WTC11 (cell line): ENCODE measurements at regions not wholly inside any gene's neighbourhood (a gene's known extent, or its start where the extent isn't known, plus 50 kb on each side); places are given as distances from the start of the nearest gene placed in this dataset.

Source experiments
- ATAC-seq: fragments of 200-7000 bp; cut with Tn5 transposase; 2 replicates; pipeline ENCODE4 v1.10.0; 2021; ENCODE audit warnings: mild to moderate bottlenecking, moderate library complexity
- CTCF ChIA-PET: fragments of 300-600 bp; sonication (Branson Sonifier 250); formaldehyde crosslinking; loops from one replicate; lab custom pipeline; 2021; ENCODE audit warnings: antibody characterized with exemption; lab: Charles Lee
- POLR2A ChIA-PET: fragments of 350-600 bp; sonication (Branson Sonifier 250); formaldehyde crosslinking; loops from one replicate; lab custom pipeline; 2021; ENCODE audit warnings: antibody characterized with exemption; lab: Charles Lee
- DNase-seq: peaks from one replicate; pipeline ENCODE4 v3.0.0; 2021; ENCODE audit warnings: low spot score
- H3K27ac Mint-ChIP-seq: 2 replicates; pipeline ENCODE4 v1.8.0; 2021; ENCODE audit warnings: mixed read lengths
- H3K27me3 Mint-ChIP-seq: 2 replicates; pipeline ENCODE4 v1.8.0; 2021; ENCODE audit warnings: low read depth, mild to moderate bottlenecking, moderate library complexity, mixed read lengths
- H3K36me3 Mint-ChIP-seq: 2 replicates; pipeline ENCODE4 v1.8.0; 2021; ENCODE audit warnings: mixed read lengths
- H3K4me1 Mint-ChIP-seq: 2 replicates; pipeline ENCODE4 v1.8.0; 2022; ENCODE audit warnings: mixed read lengths
- H3K4me3 Mint-ChIP-seq: 2 replicates; pipeline ENCODE4 v1.8.0; 2021; ENCODE audit warnings: mild to moderate bottlenecking, moderate library complexity, mixed read lengths
- H3K9me3 Mint-ChIP-seq: 2 replicates; pipeline ENCODE4 v1.8.0; 2021; ENCODE audit warnings: mixed read lengths
- CBFB ChIP-seq: sonication (generic); formaldehyde crosslinking; IDR thresholded peaks from 2 replicates; pipeline ENCODE4 v1.8.1; 2022; ENCODE audit warnings: mild to moderate bottlenecking, low read depth, missing genetic modification reagents
- CTCF ChIP-seq: fragments of 200-600 bp; IDR thresholded peaks from 2 replicates; pipeline ENCODE4 v1.8.0; 2022; ENCODE audit warnings: antibody characterized with exemption
- E2F5 ChIP-seq: sonication (generic); formaldehyde crosslinking; IDR thresholded peaks from 2 replicates; pipeline ENCODE4 v1.8.1; 2022; ENCODE audit warnings: mild to moderate bottlenecking, moderate library complexity, missing genetic modification reagents
- FOXP1 ChIP-seq: sonication (generic); formaldehyde crosslinking; IDR thresholded peaks from 2 replicates; pipeline ENCODE4 v1.8.0; 2022; ENCODE audit warnings: missing genetic modification reagents, mild to moderate bottlenecking, moderate library complexity, borderline replicate concordance
- GABPB1 ChIP-seq: sonication (generic); formaldehyde crosslinking; IDR thresholded peaks from 2 replicates; pipeline ENCODE4 v1.8.1; 2023; ENCODE audit warnings: mild to moderate bottlenecking, missing genetic modification reagents
- JAZF1 ChIP-seq: fragments of 250-450 bp; sonication (Bioruptor Pico); IDR thresholded peaks from 2 replicates; pipeline ENCODE4 v1.9.0; 2021; ENCODE audit warnings: moderate library complexity, mild to moderate bottlenecking, inconsistent platforms
- KAT7 ChIP-seq: sonication (generic); formaldehyde crosslinking; IDR thresholded peaks from 2 replicates; pipeline ENCODE4 v1.8.1; 2023; ENCODE audit warnings: missing genetic modification reagents, mild to moderate bottlenecking, borderline replicate concordance
- NR2C2 ChIP-seq: sonication (generic); formaldehyde crosslinking; IDR thresholded peaks from 2 replicates; pipeline ENCODE4 v1.8.0; 2022; ENCODE audit warnings: mild to moderate bottlenecking, missing genetic modification reagents
- RELA ChIP-seq: sonication (generic); formaldehyde crosslinking; IDR thresholded peaks from 2 replicates; pipeline ENCODE4 v1.8.1; 2022; ENCODE audit warnings: missing genetic modification reagents, mild to moderate bottlenecking, borderline replicate concordance
- RORB ChIP-seq: fragments of 250-450 bp; sonication (Bioruptor Pico); IDR thresholded peaks from 2 replicates; pipeline ENCODE4 v1.9.0; 2021; ENCODE audit warnings: mild to moderate bottlenecking
- STAT6 ChIP-seq: sonication (generic); formaldehyde crosslinking; conservative IDR thresholded peaks from 2 replicates; pipeline ENCODE4 v1.8.1; 2023; ENCODE audit warnings: mild to moderate bottlenecking, low read depth, missing genetic modification reagents, moderate library complexity
- ZNF121 ChIP-seq: sonication (generic); formaldehyde crosslinking; IDR thresholded peaks from 2 replicates; pipeline ENCODE4 v1.8.0; 2023; ENCODE audit warnings: missing genetic modification reagents
- ZNF138 ChIP-seq: sonication (generic); formaldehyde crosslinking; conservative IDR thresholded peaks from 2 replicates; pipeline ENCODE4 v1.8.1; 2022; ENCODE audit warnings: mild to moderate bottlenecking, moderate library complexity, missing genetic modification reagents
- ZNF232 ChIP-seq: sonication (generic); formaldehyde crosslinking; IDR thresholded peaks from 2 replicates; pipeline ENCODE4 v1.8.0; 2022; ENCODE audit warnings: mild to moderate bottlenecking, missing genetic modification reagents
- ZNF532 ChIP-seq: fragments of 250-450 bp; sonication (Bioruptor Pico); IDR thresholded peaks from 2 replicates; pipeline ENCODE4 v1.9.0; 2021; ENCODE audit warnings: mild to moderate bottlenecking, borderline replicate concordance
- TF ChIP-seq, protein P1 (sequence below): fragments of 250-450 bp; sonication (Bioruptor Pico); IDR thresholded peaks from 2 replicates; pipeline ENCODE4 v1.9.0; 2021; ENCODE audit warnings: mild to moderate bottlenecking
- TF ChIP-seq, protein P2 (sequence below): sonication (generic); formaldehyde crosslinking; IDR thresholded peaks from 2 replicates; pipeline ENCODE4 v1.8.1; 2022; ENCODE audit warnings: low read depth, missing genetic modification reagents, borderline replicate concordance
- TF ChIP-seq, protein P3 (sequence below): sonication (generic); formaldehyde crosslinking; IDR thresholded peaks from 2 replicates; pipeline ENCODE4 v1.8.0; 2022; ENCODE audit warnings: mild to moderate bottlenecking, missing genetic modification reagents

DNA sequence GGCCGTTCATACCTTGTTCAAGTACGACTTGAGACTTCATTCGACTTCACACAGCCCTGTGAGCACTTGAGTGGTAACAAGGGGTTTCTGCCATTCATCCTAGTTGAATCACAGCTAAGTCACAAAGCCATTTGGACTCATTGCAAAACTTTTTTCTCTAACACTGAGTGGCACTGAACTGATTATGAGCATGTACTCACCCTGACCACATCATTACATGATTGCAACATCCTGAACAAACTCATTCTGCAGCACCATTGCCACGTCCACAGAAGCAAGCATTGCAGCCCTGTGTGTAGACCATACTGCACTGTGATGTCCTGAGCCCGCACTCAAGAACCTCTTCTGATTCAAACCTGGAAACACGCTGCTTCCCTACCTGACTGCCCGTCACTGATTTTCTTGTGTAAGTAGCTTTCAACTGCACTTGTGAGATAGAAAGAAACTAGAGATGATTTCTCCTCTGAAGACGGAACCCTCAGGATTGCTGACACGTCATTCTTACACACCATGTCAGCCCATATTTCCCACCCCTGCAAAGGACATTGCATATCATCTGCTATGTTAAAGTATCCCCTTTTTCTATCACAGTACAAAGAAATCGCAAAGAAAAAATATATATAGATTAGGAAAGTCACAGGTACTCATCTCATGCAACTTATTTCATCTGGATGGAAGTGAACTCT is 81.6 kb downstream of the C6orf118 start:
- no peaks in the 10 kb centered on the region for H3K4me1 Mint-ChIP-seq
- no peak for DNase-seq
- no peak for ATAC-seq
- H3K9me3 Mint-ChIP-seq: peaks cover 14% of the 10 kb centered on the region
- H3K27ac Mint-ChIP-seq: no peak overlapping the region
- H3K4me3 Mint-ChIP-seq: no peak overlapping the region
- H3K36me3 Mint-ChIP-seq: no peaks in the 10 kb centered on the region
- POLR2A ChIA-PET: no interaction called here
- H3K27me3 Mint-ChIP-seq: no peaks in the 10 kb centered on the region
- TF ChIP-seq JAZF1 (CRISPR knock-in tag) (no peak), FOXP1 (no peak), ZNF232 (CRISPR knock-in tag) (no peak), RORB (no peak), ZNF121 (no peak), RELA (CRISPR knock-in tag) (no peak), ZNF138 (CRISPR knock-in tag) (no peak), E2F5 (CRISPR knock-in tag) (no peak), GABPB1 (no peak), ZNF532 (CRISPR knock-in tag) (no peak), STAT6 (CRISPR knock-in tag) (no peak), KAT7 (CRISPR knock-in tag) (no peak), NR2C2 (CRISPR knock-in tag) (no peak), CTCF (no peak), CBFB (CRISPR knock-in tag) (no peak)
- TF ChIP-seq, protein P1, sequence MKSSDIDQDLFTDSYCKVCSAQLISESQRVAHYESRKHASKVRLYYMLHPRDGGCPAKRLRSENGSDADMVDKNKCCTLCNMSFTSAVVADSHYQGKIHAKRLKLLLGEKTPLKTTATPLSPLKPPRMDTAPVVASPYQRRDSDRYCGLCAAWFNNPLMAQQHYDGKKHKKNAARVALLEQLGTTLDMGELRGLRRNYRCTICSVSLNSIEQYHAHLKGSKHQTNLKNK: no peak
- TF ChIP-seq, protein P2, sequence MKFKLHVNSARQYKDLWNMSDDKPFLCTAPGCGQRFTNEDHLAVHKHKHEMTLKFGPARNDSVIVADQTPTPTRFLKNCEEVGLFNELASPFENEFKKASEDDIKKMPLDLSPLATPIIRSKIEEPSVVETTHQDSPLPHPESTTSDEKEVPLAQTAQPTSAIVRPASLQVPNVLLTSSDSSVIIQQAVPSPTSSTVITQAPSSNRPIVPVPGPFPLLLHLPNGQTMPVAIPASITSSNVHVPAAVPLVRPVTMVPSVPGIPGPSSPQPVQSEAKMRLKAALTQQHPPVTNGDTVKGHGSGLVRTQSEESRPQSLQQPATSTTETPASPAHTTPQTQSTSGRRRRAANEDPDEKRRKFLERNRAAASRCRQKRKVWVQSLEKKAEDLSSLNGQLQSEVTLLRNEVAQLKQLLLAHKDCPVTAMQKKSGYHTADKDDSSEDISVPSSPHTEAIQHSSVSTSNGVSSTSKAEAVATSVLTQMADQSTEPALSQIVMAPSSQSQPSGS (CRISPR knock-in tag): no peak
- TF ChIP-seq, protein P3, sequence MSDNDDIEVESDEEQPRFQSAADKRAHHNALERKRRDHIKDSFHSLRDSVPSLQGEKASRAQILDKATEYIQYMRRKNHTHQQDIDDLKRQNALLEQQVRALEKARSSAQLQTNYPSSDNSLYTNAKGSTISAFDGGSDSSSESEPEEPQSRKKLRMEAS (CRISPR knock-in tag): no peak
- CTCF ChIA-PET: no interaction called here
